ENCODE measurements at regions not wholly inside any gene's neighbourhood (a gene's known extent, or its start where the extent isn't known, plus 50 kb on each side); places are given as distances from the start of the nearest gene placed in this dataset.
"Not testable (repeated sequence)": the region's sequence is repeated elsewhere in the genome, so short reads cannot be mapped to it uniquely, and the experiment has no call there.

- DNase-seq, result no peak
Observed at GRCh38 chr5:18270635-18271338, 636.5 kb downstream of the TAF11L14 start.

- DNase-seq, result peak; percentile 36
Observed at GRCh38 chr5:18276939-18277338, 642.7 kb downstream of the TAF11L14 start.

GRCh38 chr5:18281947-18282581 lies 647.8 kb downstream of the TAF11L14 start:
- peak; percentile 56 for DNase-seq

- DNase-seq, result no peak
Observed at GRCh38 chr5:18285257-18285656, 651.0 kb downstream of the TAF11L14 start.

GRCh38 chr5:18292146-18292545 lies 657.9 kb downstream of the TAF11L14 start:
- no peak for DNase-seq

- not testable (repeated sequence) for DNase-seq
Observed at GRCh38 chr5:18295696-18296095, 661.4 kb downstream of the TAF11L14 start.

GRCh38 chr5:18299166-18299565 lies 664.9 kb downstream of the TAF11L14 start:
- no peak for DNase-seq

- peak; percentile 53 for DNase-seq
Observed at GRCh38 chr5:18305288-18305924, 671.1 kb downstream of the TAF11L14 start.

GRCh38 chr5:18311266-18311665 lies 677.0 kb downstream of the TAF11L14 start:
- DNase-seq, result no peak

GRCh38 chr5:18312016-18312415 lies 677.8 kb downstream of the TAF11L14 start:
- no peak for DNase-seq

GRCh38 chr5:18314192-18314778 lies 680.0 kb downstream of the TAF11L14 start:
- DNase-seq, result peak; percentile 35

GRCh38 chr5:18321262-18321942 lies 687.1 kb downstream of the TAF11L14 start:
- no peak for DNase-seq

GRCh38 chr5:18323891-18324290 lies 689.6 kb downstream of the TAF11L14 start:
- DNase-seq, result no peak

- DNase-seq, result no peak
Observed at GRCh38 chr5:18325431-18325830, 691.2 kb downstream of the TAF11L14 start.

- no peak for DNase-seq
Observed at GRCh38 chr5:18329328-18329727, 695.1 kb downstream of the TAF11L14 start.

- DNase-seq, result no peak
Observed at GRCh38 chr5:18333841-18334240, 699.6 kb downstream of the TAF11L14 start.

- DNase-seq, result no peak
Observed at GRCh38 chr5:18334949-18335348, 700.7 kb downstream of the TAF11L14 start.

- DNase-seq, result no peak
Observed at GRCh38 chr5:18354828-18355227, 720.6 kb downstream of the TAF11L14 start.

GRCh38 chr5:18357486-18357885 lies 723.2 kb downstream of the TAF11L14 start:
- no peak for DNase-seq

GRCh38 chr5:18366234-18366633 lies 732.0 kb downstream of the TAF11L14 start:
- DNase-seq, result no peak

- DNase-seq, result no peak
Observed at GRCh38 chr5:18370531-18370930, 736.3 kb downstream of the TAF11L14 start.

- DNase-seq, result peak; percentile 29
Observed at GRCh38 chr5:18375641-18376040, 741.4 kb downstream of the TAF11L14 start.

GRCh38 chr5:18378066-18378465 lies 743.8 kb downstream of the TAF11L14 start:
- DNase-seq, result no peak

All from NCI-H82 (cell line).